ENCODE measurements at regions not wholly inside any gene's neighbourhood (a gene's known extent, or its start where the extent isn't known, plus 50 kb on each side); places are given as distances from the start of the nearest gene placed in this dataset.
"Not testable (repeated sequence)": the region's sequence is repeated elsewhere in the genome, so short reads cannot be mapped to it uniquely, and the experiment has no call there.

- H3K4me1 Mint-ChIP-seq (ENCODE audit: unreplicated experiment); H3K27ac Mint-ChIP-seq; H3K4me3 Mint-ChIP-seq: not testable (repeated sequence)
Observed at GRCh38 chr9:42470577-42470976, 287.1 kb downstream of the SPATA31A6 start.

GRCh38 chr9:42490989-42491388 is 307.5 kb downstream of the SPATA31A6 start:
- not testable (repeated sequence) for H3K4me1 Mint-ChIP-seq (ENCODE audit: unreplicated experiment); H3K27me3 Mint-ChIP-seq; H3K4me3 Mint-ChIP-seq; DNase-seq (ENCODE audit: extremely low spot score, unreplicated experiment); H3K36me3 Mint-ChIP-seq; H3K27ac Mint-ChIP-seq; H3K9me3 Mint-ChIP-seq

More at GRCh38 chr9:42470577-42470976, 287.1 kb downstream of the SPATA31A6 start:
- not testable (repeated sequence) for H3K27me3 Mint-ChIP-seq; DNase-seq (ENCODE audit: extremely low spot score, unreplicated experiment); H3K36me3 Mint-ChIP-seq; H3K9me3 Mint-ChIP-seq
- peak; percentile 57 for TF ChIP-seq CTCF (conservative IDR thresholded peaks at IDR 0.05)

GRCh38 chr9:42502620-42503264 is 319.3 kb downstream of the SPATA31A6 start:
- H3K9me3 Mint-ChIP-seq; H3K27me3 Mint-ChIP-seq; H3K27ac Mint-ChIP-seq; H3K4me1 Mint-ChIP-seq (ENCODE audit: unreplicated experiment); DNase-seq (ENCODE audit: extremely low spot score, unreplicated experiment); H3K36me3 Mint-ChIP-seq; H3K4me3 Mint-ChIP-seq: not testable (repeated sequence)

- DNase-seq (ENCODE audit: extremely low spot score, unreplicated experiment); H3K27me3 Mint-ChIP-seq; H3K4me1 Mint-ChIP-seq (ENCODE audit: unreplicated experiment); H3K4me3 Mint-ChIP-seq; H3K36me3 Mint-ChIP-seq; H3K27ac Mint-ChIP-seq; H3K9me3 Mint-ChIP-seq: not testable (repeated sequence)
Observed at GRCh38 chr9:42508111-42508510, 324.7 kb downstream of the SPATA31A6 start.

- H3K4me3 Mint-ChIP-seq; DNase-seq (ENCODE audit: extremely low spot score, unreplicated experiment); H3K4me1 Mint-ChIP-seq (ENCODE audit: unreplicated experiment); H3K27ac Mint-ChIP-seq; H3K27me3 Mint-ChIP-seq; H3K9me3 Mint-ChIP-seq; H3K36me3 Mint-ChIP-seq: not testable (repeated sequence)
Observed at GRCh38 chr9:42513535-42513934, 330.1 kb downstream of the SPATA31A6 start.

- not testable (repeated sequence) for H3K27me3 Mint-ChIP-seq; H3K36me3 Mint-ChIP-seq; H3K4me1 Mint-ChIP-seq (ENCODE audit: unreplicated experiment); H3K4me3 Mint-ChIP-seq; H3K9me3 Mint-ChIP-seq; H3K27ac Mint-ChIP-seq; DNase-seq (ENCODE audit: extremely low spot score, unreplicated experiment)
Observed at GRCh38 chr9:42534325-42534983, 351.0 kb downstream of the SPATA31A6 start.

GRCh38 chr9:42534984-42535325 is 351.5 kb downstream of the SPATA31A6 start:
- peak; percentile 41 for TF ChIP-seq CTCF (conservative IDR thresholded peaks at IDR 0.05)
- H3K9me3 Mint-ChIP-seq; H3K4me1 Mint-ChIP-seq (ENCODE audit: unreplicated experiment); H3K4me3 Mint-ChIP-seq; H3K36me3 Mint-ChIP-seq; H3K27ac Mint-ChIP-seq; H3K27me3 Mint-ChIP-seq; DNase-seq (ENCODE audit: extremely low spot score, unreplicated experiment): not testable (repeated sequence)

GRCh38 chr9:42550789-42551357 is 367.4 kb downstream of the SPATA31A6 start:
- peak; percentile 62 for TF ChIP-seq CTCF (conservative IDR thresholded peaks at IDR 0.05)
- H3K4me1 Mint-ChIP-seq (ENCODE audit: unreplicated experiment); H3K9me3 Mint-ChIP-seq; H3K36me3 Mint-ChIP-seq; H3K27me3 Mint-ChIP-seq; H3K4me3 Mint-ChIP-seq; H3K27ac Mint-ChIP-seq: not testable (repeated sequence)
- DNase-seq (ENCODE audit: extremely low spot score, unreplicated experiment): peak; percentile 44

- not testable (repeated sequence) for H3K9me3 Mint-ChIP-seq; DNase-seq (ENCODE audit: extremely low spot score, unreplicated experiment); H3K27ac Mint-ChIP-seq
Observed at GRCh38 chr9:42568530-42568929, 385.1 kb downstream of the SPATA31A6 start.

GRCh38 chr9:42568942-42569556 is 385.6 kb downstream of the SPATA31A6 start:
- not testable (repeated sequence) for H3K9me3 Mint-ChIP-seq; H3K27ac Mint-ChIP-seq; H3K4me1 Mint-ChIP-seq (ENCODE audit: unreplicated experiment); H3K36me3 Mint-ChIP-seq; H3K27me3 Mint-ChIP-seq; DNase-seq (ENCODE audit: extremely low spot score, unreplicated experiment); H3K4me3 Mint-ChIP-seq

More at GRCh38 chr9:42568530-42568929, 385.1 kb downstream of the SPATA31A6 start:
- not testable (repeated sequence) for H3K36me3 Mint-ChIP-seq; H3K4me3 Mint-ChIP-seq; H3K27me3 Mint-ChIP-seq; H3K4me1 Mint-ChIP-seq (ENCODE audit: unreplicated experiment)

- H3K36me3 Mint-ChIP-seq; H3K4me3 Mint-ChIP-seq; DNase-seq (ENCODE audit: extremely low spot score, unreplicated experiment); H3K9me3 Mint-ChIP-seq; H3K27ac Mint-ChIP-seq; H3K27me3 Mint-ChIP-seq; H3K4me1 Mint-ChIP-seq (ENCODE audit: unreplicated experiment): not testable (repeated sequence)
Observed at GRCh38 chr9:42577851-42578250, 394.4 kb downstream of the SPATA31A6 start.
